ENCODE measurements at regions not wholly inside any gene's neighbourhood (a gene's known extent, or its start where the extent isn't known, plus 50 kb on each side); places are given as distances from the start of the nearest gene placed in this dataset.

DNA sequence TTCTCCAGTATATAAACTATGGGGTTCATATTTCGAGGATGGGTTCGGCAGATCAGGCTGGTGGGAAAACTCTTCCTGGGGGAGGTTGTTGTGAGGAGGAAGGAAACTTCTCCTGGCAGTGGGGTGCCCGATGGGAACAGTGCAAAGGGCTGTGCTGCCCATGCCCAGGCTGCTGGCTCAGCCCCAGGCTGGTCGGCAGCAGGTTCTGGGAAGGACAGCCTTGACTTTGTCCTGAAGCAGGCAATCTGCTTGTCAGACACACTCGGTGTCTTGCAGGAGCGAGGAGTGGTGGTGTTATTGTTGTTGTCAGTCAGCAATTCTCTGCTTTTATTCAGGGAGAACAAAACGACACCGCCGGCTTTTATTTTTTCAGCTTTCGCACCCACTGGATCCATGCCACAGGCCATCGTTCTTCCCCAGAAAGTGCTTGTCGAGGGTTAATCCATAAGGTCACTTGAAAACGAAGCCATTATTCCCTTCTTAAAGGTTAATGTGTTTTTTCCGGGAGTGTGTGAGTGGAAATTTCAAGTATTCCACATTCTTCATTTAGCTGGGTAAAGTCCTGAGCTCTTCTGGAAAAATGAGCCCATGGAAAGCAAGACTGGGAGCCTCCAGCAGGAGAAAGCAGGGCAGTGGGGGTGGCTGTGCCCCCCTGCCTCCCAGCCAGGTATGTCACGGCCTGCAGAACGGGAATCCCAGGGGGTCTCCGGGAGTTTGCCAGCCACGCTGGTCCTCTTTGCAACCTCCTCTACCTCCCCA is 57.0 kb upstream of the STX16 start:
- H2AFZ ChIP-seq (ENCODE audit: low read length) = no peak overlapping the region
- no peaks in the 10 kb centered on the region for H4K20me1 ChIP-seq (ENCODE audit: insufficient read depth, low read length)
- in situ Hi-C loops (cut with HindIII; ENCODE audit: extremely low pct_ligation_motif_present, low pct_unique_long_range_greater_than_20kb) = no loop called here
- no peaks in the 10 kb centered on the region for H3K36me3 ChIP-seq (replicated peaks in 1 of 2; ENCODE audit: control insufficient read depth in 1 of 2, insufficient read depth in 2 of 2, low read length in 2 of 2)
- ChIA-PET POLR2A (no interaction called here), CTCF (ENCODE audit: low intra/inter-chr PET ratio, low total read pairs) (no interaction called here)
- no peaks in the 10 kb centered on the region for H3K79me2 ChIP-seq (ENCODE audit: insufficient read depth, low read length)
- no peak overlapping the region for H3K4me3 ChIP-seq (replicated peaks in 1 of 3; ENCODE audit: insufficient read depth in 1 of 3, low read depth in 2 of 3, low read length in 3 of 3)
- H3K9me3 ChIP-seq (ENCODE audit: low read length) = no peaks in the 10 kb centered on the region
- 29% methylated on average over 17 of the region's 18 CpGs for WGBS (ENCODE audit: low lambda C conversion rate)
- no peak overlapping the region for H3K27ac ChIP-seq (ENCODE audit: extremely low read length, insufficient read depth, low read length)
- H3K4me1 ChIP-seq (ENCODE audit: insufficient read depth, low read length) = no peaks in the 10 kb centered on the region
- TF ChIP-seq ATM (IDR thresholded peaks at IDR 0.05; ENCODE audit: borderline replicate concordance) (no peak), THYN1 (CRISPR knock-in tag; IDR thresholded peaks at IDR 0.05; ENCODE audit: borderline replicate concordance, low read depth) (no peak), ZNF672 (CRISPR knock-in tag; IDR thresholded peaks at IDR 0.05) (no peak), TFAP4 (IDR thresholded peaks at IDR 0.05; ENCODE audit: borderline replicate concordance, low read depth) (no peak), ZNF138 (CRISPR knock-in tag; IDR thresholded peaks at IDR 0.05; ENCODE audit: low read depth) (no peak), ZBTB14 (CRISPR knock-in tag; IDR thresholded peaks at IDR 0.05) (no peak)
- no peak overlapping the region for H3K4me2 ChIP-seq (ENCODE audit: low read depth, low read length)
- no TSS peak for BruUV-seq (replicated peaks)
- FAIRE-seq (no peak), DNase-seq (ENCODE audit: low spot score) (no peak), ATAC-seq (no peak)
- no peak overlapping the region for H3K9ac ChIP-seq (ENCODE audit: insufficient read depth, low read depth, low read length)
- peaks cover 22 to 90% of the 10 kb centered on the region in 2 experiments for H3K27me3 ChIP-seq (ENCODE audit: control insufficient read depth in 1 of 2, insufficient read depth in 2 of 2, low read length in 2 of 2)
- intact Hi-C loops (cut with micrococcal nuclease; ENCODE audit: unreplicated experiment) = no loop called here
